HepG2 (cell line): ENCODE measurements at regions not wholly inside any gene's neighbourhood (a gene's known extent, or its start where the extent isn't known, plus 50 kb on each side); places are given as distances from the start of the nearest gene placed in this dataset.

Experiments used
- ATAC-seq: fragments of 200-7000 bp; cut with Tn5 transposase; 3 replicates; pipeline ENCODE4 v1.9.1; 2020; ENCODE audit warnings: mild to moderate bottlenecking, moderate library complexity
- BruUV-seq: library from RNA; stranded (reverse); fragments of 400-500 nt; replicated peaks from 2 replicates; lab custom pipeline; 2021; lab: Mats Ljungman, UMichigan
- CTCF ChIA-PET: fragments of 300-600 bp; formaldehyde crosslinking; extraction: SDS; loops from one replicate; lab custom pipeline; 2021; ENCODE audit warnings: low total read pairs, inconsistent platforms, low intra/inter-chr PET ratio; lab: Yijun Ruan, JAX
- POLR2A ChIA-PET: fragments of 350-600 bp; sonication (Branson Sonifier 250); formaldehyde crosslinking; loops from one replicate; lab custom pipeline; 2020; ENCODE audit warnings: antibody characterized with exemption, inconsistent platforms; lab: Yijun Ruan, JAX
- DNase-seq: peaks from one replicate; pipeline ENCODE4 v3.0.0-alpha.2; 2015; ENCODE audit warnings: low spot score
- FAIRE-seq: peaks from 3 replicates; lab custom pipeline; 2011; peaks lifted over from hg19 to GRCh38; lab: Jason Lieb, UNC
- H2AFZ ChIP-seq: one replicate; pipeline ENCODE4 v1.6.1; 2011; ENCODE audit warnings: low read length, inconsistent platforms
- H3K27ac ChIP-seq: fragments of 300-600 bp; 3 replicates; pipeline ENCODE4 v1.8.0; 2011; ENCODE audit warnings: mixed run types, mild to moderate bottlenecking, mixed read lengths, low read length, inconsistent platforms; ENCODE audit not compliant: insufficient read depth; ENCODE audit errors: extremely low read length
- H3K27me3 ChIP-seq, 2 experiments: fragments of 200-600 bp in 1 of 2; 2 replicates in 1 of 2; 3 replicates in 1 of 2; pipeline versions ENCODE4 v1.6.0 to v1.8.0; 2011; ENCODE audit warnings: low read length in 2 of 2, mild to moderate bottlenecking in 2 of 2, moderate library complexity in 2 of 2, inconsistent platforms in 1 of 2; ENCODE audit not compliant: insufficient read depth in 2 of 2, control insufficient read depth in 1 of 2
- H3K36me3 ChIP-seq, 2 experiments: fragments of 200-600 bp in 1 of 2; replicated peaks in 1 of 2; 2 replicates in 1 of 2; 3 replicates in 1 of 2; pipeline versions ENCODE4 v1.5.1 to v1.8.0; 2011; ENCODE audit warnings: low read length in 2 of 2, inconsistent platforms in 1 of 2; ENCODE audit not compliant: insufficient read depth in 2 of 2, control insufficient read depth in 1 of 2
- H3K4me1 ChIP-seq: 2 replicates; pipeline ENCODE4 v1.5.1; 2012; ENCODE audit warnings: low read length, inconsistent platforms; ENCODE audit not compliant: insufficient read depth
- H3K4me2 ChIP-seq: 2 replicates; pipeline ENCODE4 v1.6.0; 2011; ENCODE audit warnings: low read depth, low read length, inconsistent platforms
- H3K4me3 ChIP-seq, 3 experiments: fragments of 200-600 bp in 1 of 3; sonication (generic), shearing (Covaris generic) in 1 of 3; replicated peaks in 1 of 3; 2 replicates each; pipeline ENCODE4 v1.5.1; 2011 to 2016; ENCODE audit warnings: low read length in 3 of 3, inconsistent platforms in 2 of 3, low read depth in 2 of 3, mild to moderate bottlenecking in 2 of 3, control low read depth in 1 of 3, mixed read lengths in 1 of 3; ENCODE audit not compliant: insufficient read depth in 1 of 3
- H3K79me2 ChIP-seq: one replicate; pipeline ENCODE4 v1.6.1; 2011; ENCODE audit warnings: low read length, inconsistent platforms; ENCODE audit not compliant: insufficient read depth
- H3K9ac ChIP-seq: 2 replicates; pipeline ENCODE4 v1.6.0; 2011; ENCODE audit warnings: mild to moderate bottlenecking, low read depth, low read length, inconsistent platforms; ENCODE audit not compliant: insufficient read depth
- H3K9me3 ChIP-seq: 2 replicates; pipeline ENCODE4 v1.5.1; 2012; ENCODE audit warnings: mild to moderate bottlenecking, low read length
- H4K20me1 ChIP-seq: 2 replicates; pipeline ENCODE4 v1.6.0; 2011; ENCODE audit warnings: inconsistent platforms, mild to moderate bottlenecking, low read length, moderate library complexity; ENCODE audit not compliant: insufficient read depth
- ARNT ChIP-seq: fragments of 450-650 bp; IDR thresholded peaks from 2 replicates; pipeline ENCODE4 v1.6.1; 2017
- WGBS: methylation state at CpG from one replicate; pipeline ENCODE4 v1.1.6; 2017; ENCODE audit warnings: low lambda C conversion rate; 5-methylcytosine and 5-hydroxymethylcytosine counted together
- in situ Hi-C: cut with HindIII; loops from 2 replicates; pipeline ENCODE4 v1.10.0; 2017; ENCODE audit warnings: low pct_unique_long_range_greater_than_20kb; ENCODE audit not compliant: extremely low pct_ligation_motif_present
- intact Hi-C: fragments of 100-400 bp; cut with micrococcal nuclease; formaldehyde crosslinking; loops from one replicate; pipeline ENCODE4 v1.10.0; 2022; ENCODE audit not compliant: unreplicated experiment
- TF ChIP-seq, protein P1 (sequence below), 2 experiments: fragments of 450-650 bp in 1 of 2; sonication (generic) in 1 of 2; formaldehyde crosslinking in 1 of 2; IDR thresholded peaks; 2 replicates each; pipeline versions ENCODE4 v1.6.1 to v1.8.0; 2016 to 2022; ENCODE audit warnings: antibody characterized with exemption in 1 of 2, mild to moderate bottlenecking in 1 of 2, missing genetic modification reagents in 1 of 2

DNA sequence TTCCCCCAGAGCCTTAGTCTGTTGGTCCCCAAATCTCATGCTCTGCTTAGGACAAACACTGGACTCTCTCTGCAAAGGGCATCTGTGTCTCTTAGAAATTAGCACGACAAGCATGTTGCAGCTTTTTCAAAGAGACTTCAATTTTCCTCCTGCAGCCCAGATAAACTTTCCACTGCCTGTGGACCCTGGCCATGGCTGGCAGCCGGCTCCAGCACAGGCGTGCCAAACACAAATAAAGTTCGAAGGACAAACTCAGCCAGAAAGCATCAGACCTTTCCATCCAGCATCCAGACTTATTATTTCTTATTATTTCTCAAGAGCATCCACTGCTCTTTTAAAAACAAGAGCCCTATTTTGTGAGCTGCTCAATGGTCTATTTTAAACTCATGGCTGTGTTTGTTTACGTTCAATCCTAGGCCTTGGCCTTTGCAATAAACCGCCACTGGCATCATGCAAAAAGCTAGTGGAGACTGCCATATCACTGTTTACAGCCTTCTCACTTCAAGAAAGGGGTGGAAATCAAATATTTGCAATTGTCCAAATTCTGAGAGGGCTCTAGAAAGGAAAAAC is 300.8 kb downstream of the BCL11A start:
- Histone ChIP-seq H3K36me3 (no peaks in the 10 kb centered on the region), H3K9me3 (no peaks in the 10 kb centered on the region), H2AFZ (no peak overlapping the region), H4K20me1 (no peaks in the 10 kb centered on the region), H3K27me3 (no peaks in the 10 kb centered on the region), H3K27ac (no peak overlapping the region), H3K4me1 (no peaks in the 10 kb centered on the region), H3K4me3 (no peak overlapping the region), H3K9ac (no peak overlapping the region), H3K4me2 (no peak overlapping the region), H3K79me2 (no peaks in the 10 kb centered on the region)
- ATAC-seq (peak; percentile 41; the same call in 2 of the 3 replicates), FAIRE-seq (no peak), DNase-seq (no peak)
- CTCF ChIA-PET = no interaction called here
- in situ Hi-C loops (no loop called here), intact Hi-C loops (no loop called here)
- TF ChIP-seq, protein P1, sequence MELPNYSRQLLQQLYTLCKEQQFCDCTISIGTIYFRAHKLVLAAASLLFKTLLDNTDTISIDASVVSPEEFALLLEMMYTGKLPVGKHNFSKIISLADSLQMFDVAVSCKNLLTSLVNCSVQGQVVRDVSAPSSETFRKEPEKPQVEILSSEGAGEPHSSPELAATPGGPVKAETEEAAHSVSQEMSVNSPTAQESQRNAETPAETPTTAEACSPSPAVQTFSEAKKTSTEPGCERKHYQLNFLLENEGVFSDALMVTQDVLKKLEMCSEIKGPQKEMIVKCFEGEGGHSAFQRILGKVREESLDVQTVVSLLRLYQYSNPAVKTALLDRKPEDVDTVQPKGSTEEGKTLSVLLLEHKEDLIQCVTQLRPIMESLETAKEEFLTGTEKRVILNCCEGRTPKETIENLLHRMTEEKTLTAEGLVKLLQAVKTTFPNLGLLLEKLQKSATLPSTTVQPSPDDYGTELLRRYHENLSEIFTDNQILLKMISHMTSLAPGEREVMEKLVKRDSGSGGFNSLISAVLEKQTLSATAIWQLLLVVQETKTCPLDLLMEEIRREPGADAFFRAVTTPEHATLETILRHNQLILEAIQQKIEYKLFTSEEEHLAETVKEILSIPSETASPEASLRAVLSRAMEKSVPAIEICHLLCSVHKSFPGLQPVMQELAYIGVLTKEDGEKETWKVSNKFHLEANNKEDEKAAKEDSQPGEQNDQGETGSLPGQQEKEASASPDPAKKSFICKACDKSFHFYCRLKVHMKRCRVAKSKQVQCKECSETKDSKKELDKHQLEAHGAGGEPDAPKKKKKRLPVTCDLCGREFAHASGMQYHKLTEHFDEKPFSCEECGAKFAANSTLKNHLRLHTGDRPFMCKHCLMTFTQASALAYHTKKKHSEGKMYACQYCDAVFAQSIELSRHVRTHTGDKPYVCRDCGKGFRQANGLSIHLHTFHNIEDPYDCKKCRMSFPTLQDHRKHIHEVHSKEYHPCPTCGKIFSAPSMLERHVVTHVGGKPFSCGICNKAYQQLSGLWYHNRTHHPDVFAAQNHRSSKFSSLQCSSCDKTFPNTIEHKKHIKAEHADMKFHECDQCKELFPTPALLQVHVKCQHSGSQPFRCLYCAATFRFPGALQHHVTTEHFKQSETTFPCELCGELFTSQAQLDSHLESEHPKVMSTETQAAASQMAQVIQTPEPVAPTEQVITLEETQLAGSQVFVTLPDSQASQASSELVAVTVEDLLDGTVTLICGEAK (IDR thresholded peaks at IDR 0.05) = no peak
- TF ChIP-seq, protein P1 (CRISPR knock-in tag; IDR thresholded peaks at IDR 0.05) = peak; percentile 57; the same call in 1 of the 2 replicates
- no peak for TF ChIP-seq ARNT
- POLR2A ChIA-PET = no interaction called here
- WGBS = 12% methylated on average over 6 of the region's 6 CpGs
- BruUV-seq = no TSS peak
